Left colon (tissue), 2 donors: ENCODE measurements at regions not wholly inside any gene's neighbourhood (a gene's known extent, or its start where the extent isn't known, plus 50 kb on each side); places are given as distances from the start of the nearest gene placed in this dataset.

Source experiments
- ATAC-seq: fragments of 200-7000 bp; cut with Tn5 transposase; one replicate; pipeline ENCODE4 v1.9.1; 2020; ENCODE audit warnings: mild to moderate bottlenecking, moderate library complexity
- DNase-seq, 2 donors: peaks; one replicate each; pipeline ENCODE4 v3.0.0-alpha.2; 2020
- intact Hi-C, 2 donors: fragments of 100-400 bp; cut with DNase I in 1 of 2; cut with micrococcal nuclease in 1 of 2; formaldehyde crosslinking; loops; one replicate each; pipeline versions ENCODE4 v1.11.2 to v1.14.0; 2022; cut with DNase I, micrococcal nuclease
- donor health status: DM: no; HTN: no; CAD: no.
- donor health status: DM: yes; HTN: yes; CAD: no.

GRCh38 chr14:94964931-94965330 is 192.4 kb downstream of the DICER1 start:
- intact Hi-C loops = no loop called here
- ATAC-seq (no peak), DNase-seq (no peak)

- DNase-seq (no peak), ATAC-seq (no peak)
- intact Hi-C loops = no loop called here
Measured at GRCh38 chr14:94964181-94964580, 193.1 kb downstream of the DICER1 start.

GRCh38 chr14:94963051-94963450 is 193.1 kb upstream of the GSC start:
- intact Hi-C loops = no loop called here
- DNase-seq = no peak

GRCh38 chr14:94962166-94962575 is 192.3 kb upstream of the GSC start:
- no peak for DNase-seq
- no peak for ATAC-seq

More at GRCh38 chr14:94963051-94963450, 193.1 kb upstream of the GSC start:
- no peak for ATAC-seq

GRCh38 chr14:94961386-94962165 is 191.7 kb upstream of the GSC start:
- ATAC-seq = no peak
- DNase-seq = no peak
- intact Hi-C loops = no loop called here

More at GRCh38 chr14:94962166-94962575, 192.3 kb upstream of the GSC start:
- intact Hi-C loops = no loop called here

GRCh38 chr14:94960285-94961001 is 190.5 kb upstream of the GSC start:
- intact Hi-C loops = no loop called here
- DNase-seq (no peak), ATAC-seq (no peak)

GRCh38 chr14:94953541-94954260 is 183.8 kb upstream of the GSC start:
- DNase-seq (no peak), ATAC-seq (no peak)
- intact Hi-C loops = no loop called here

GRCh38 chr14:94952097-94952496 is 182.2 kb upstream of the GSC start:
- intact Hi-C loops = no loop called here
- DNase-seq (no peak), ATAC-seq (no peak)

- ATAC-seq = no peak
- intact Hi-C loops = no loop called here
- no peak for DNase-seq
Measured at GRCh38 chr14:94946244-94946643, 176.3 kb upstream of the GSC start.

GRCh38 chr14:94945615-94946014 is 175.7 kb upstream of the GSC start:
- no peak for DNase-seq
- ATAC-seq = no peak
- intact Hi-C loops = no loop called here

GRCh38 chr14:94944636-94945258 is 174.8 kb upstream of the GSC start:
- no peak for ATAC-seq

GRCh38 chr14:94942601-94943000 is 172.7 kb upstream of the GSC start:
- ATAC-seq = no peak
- no peak for DNase-seq
- intact Hi-C loops = no loop called here

More at GRCh38 chr14:94944636-94945258, 174.8 kb upstream of the GSC start:
- intact Hi-C loops = no loop called here
- DNase-seq = no peak

- DNase-seq = no peak
- intact Hi-C loops = no loop called here
- ATAC-seq = no peak
Measured at GRCh38 chr14:94941311-94941710, 171.4 kb upstream of the GSC start.

- DNase-seq (no peak), ATAC-seq (no peak)
- intact Hi-C loops = no loop called here
Measured at GRCh38 chr14:94940263-94940993, 170.5 kb upstream of the GSC start.

GRCh38 chr14:94938016-94938415 is 168.1 kb upstream of the GSC start:
- DNase-seq (no peak), ATAC-seq (no peak)
- intact Hi-C loops = no loop called here

- intact Hi-C loops = no loop called here
- DNase-seq (peak in 1 of 2 donors; percentile 19), ATAC-seq (no peak)
Measured at GRCh38 chr14:94936901-94937685, 167.2 kb upstream of the GSC start.

GRCh38 chr14:94936401-94936892 is 166.5 kb upstream of the GSC start:
- intact Hi-C loops = no loop called here
- ATAC-seq (no peak), DNase-seq (peak; percentile 53 to 73)
